Medulla oblongata (tissue), 1 donor: ENCODE measurements at regions not wholly inside any gene's neighbourhood (a gene's known extent, or its start where the extent isn't known, plus 50 kb on each side); places are given as distances from the start of the nearest gene placed in this dataset.

Experiments used
- DNase-seq: peaks from one replicate; pipeline ENCODE4 v3.0.0-alpha.2; 2015; ENCODE audit errors: extremely low spot score

DNA sequence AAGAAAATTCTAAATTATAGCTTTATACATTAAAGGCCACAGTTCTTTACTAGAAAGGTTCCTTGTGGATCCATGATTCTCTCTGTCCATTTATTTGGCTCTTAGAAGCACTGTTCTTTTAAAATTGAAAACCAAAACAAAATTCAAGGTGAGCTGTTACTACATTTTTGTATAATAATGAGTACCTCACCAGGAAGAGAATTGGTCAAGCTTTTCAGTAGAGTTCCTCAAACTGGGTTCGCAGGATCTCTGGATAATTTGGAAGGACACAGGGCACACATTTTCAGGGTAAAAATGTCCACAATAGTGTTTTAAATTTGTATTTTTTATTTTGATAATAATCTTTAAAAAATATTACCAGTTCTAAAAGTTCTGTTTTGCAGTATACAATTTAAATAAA lies 93.0 kb downstream of the PPP1R3A start:
- DNase-seq, result no peak

DNA sequence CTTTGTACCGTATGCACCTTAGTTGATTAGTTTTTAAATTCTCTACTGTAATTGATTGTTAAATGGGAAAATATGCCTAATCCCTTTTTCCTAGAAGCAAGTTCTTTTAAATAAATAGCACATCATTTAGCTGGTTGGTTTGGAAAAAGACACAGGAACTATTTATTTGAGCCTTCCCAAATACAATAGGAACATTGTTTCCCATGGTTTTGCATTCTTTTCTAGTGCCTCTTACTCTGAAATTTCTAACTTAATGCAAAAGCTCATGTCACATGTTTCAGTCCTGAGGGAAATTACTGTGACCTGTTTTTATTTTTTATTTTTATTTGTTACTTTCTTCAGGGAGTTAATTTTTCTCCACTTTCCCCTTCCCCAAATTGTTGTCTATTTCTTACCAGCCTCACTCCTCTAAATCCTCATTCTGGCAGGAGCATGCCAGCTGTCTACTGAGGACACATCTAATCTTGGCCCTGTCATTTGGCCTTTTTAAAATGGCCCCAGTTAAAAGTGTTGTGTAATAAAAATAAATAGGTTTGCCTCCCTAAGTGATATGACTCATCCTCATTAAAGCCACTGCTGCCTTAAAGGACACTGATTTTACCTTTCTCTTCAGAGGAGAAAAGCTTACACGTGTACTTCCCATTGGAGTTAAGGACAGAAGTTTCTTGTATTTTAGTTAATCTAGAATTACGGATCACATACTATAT lies 94.5 kb downstream of the PPP1R3A start:
- peak; percentile 13 for DNase-seq

DNA sequence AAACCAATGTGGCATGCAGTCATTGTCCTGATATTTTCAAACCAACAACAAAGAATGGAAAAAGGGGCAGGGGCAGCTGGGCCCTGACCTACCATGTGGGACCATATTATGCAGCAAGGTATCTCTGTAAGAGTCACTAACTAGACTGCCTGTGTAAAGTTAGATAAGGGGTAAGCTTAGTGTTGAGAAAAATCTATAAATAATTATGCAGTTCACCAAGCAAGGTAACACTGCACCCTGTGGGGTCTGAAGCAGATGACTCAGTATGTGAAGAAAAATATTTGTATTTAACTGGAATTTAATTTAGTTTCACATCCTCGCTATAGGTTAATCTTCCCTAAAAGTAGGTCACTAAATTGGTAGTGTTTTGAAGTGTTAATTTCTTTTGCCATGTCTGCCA lies 99.3 kb downstream of the PPP1R3A start:
- no peak for DNase-seq

DNA sequence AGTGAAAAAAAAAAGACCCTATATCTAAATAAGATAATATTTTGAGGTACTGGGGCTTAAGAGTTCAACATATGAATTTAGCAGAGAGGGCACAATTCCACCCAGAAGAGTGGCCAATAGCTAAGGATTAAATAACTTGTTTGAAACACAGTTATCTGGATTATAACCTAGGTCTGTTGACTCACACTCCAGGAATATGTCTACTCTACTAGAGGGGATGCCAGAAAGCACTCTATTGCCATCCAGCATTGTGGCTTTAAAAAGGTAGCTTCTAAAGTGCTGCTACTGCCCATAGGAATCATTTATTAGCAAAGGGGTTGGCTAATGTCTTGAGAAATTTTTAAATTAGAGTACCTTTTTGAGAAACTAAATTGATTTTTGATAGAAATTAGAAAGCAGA lies 102.2 kb downstream of the PPP1R3A start:
- DNase-seq, result no peak

DNA sequence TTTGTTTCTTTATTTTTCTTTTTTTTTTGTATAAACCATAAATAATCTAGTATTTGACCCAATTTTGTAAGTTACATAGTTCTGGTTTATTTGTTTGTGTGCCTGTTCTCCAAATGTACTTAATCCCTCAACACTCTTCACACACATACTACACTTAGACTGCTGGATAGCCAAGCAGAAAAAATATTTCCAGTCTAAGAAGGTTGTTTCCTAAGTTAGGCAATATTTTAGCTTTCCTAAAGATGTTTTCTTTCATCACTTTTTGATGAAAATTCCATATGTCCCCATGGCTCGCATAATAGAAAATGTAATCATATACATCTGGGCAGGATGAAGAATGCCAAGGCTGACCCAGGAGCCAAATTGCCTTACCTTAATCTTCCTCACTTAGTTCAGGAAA lies 105.3 kb downstream of the PPP1R3A start:
- no peak for DNase-seq

DNA sequence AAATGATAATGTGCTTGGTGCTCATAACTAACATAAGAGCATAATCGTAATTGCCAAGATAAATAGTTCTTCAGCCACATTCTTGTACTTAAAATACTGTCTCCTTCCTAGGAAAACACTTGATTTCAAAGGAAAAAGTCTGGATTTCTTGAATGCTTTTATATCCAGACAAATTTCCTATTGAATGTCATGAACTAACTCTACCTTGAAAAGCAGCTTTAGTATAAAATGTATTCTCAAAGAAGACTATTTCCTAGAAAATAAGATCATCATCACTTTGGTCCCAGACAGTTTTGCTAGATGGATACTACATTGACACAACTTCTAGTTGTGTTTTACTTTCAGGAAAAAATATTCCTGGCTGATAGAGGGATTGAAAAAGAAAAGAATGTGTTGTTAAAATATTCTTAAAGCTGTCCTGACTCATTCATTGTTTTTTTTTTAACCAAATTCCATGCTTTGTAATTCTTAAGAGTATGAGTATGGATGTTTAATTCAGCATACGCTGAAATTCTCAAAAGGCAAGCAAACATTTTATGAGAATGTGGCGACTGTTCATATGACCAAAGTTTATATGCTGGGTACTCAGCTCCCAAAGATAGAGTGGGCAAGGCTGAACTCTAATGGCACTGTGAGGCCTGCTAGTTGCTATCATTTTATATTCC lies 106.1 kb downstream of the PPP1R3A start:
- DNase-seq, result no peak

DNA sequence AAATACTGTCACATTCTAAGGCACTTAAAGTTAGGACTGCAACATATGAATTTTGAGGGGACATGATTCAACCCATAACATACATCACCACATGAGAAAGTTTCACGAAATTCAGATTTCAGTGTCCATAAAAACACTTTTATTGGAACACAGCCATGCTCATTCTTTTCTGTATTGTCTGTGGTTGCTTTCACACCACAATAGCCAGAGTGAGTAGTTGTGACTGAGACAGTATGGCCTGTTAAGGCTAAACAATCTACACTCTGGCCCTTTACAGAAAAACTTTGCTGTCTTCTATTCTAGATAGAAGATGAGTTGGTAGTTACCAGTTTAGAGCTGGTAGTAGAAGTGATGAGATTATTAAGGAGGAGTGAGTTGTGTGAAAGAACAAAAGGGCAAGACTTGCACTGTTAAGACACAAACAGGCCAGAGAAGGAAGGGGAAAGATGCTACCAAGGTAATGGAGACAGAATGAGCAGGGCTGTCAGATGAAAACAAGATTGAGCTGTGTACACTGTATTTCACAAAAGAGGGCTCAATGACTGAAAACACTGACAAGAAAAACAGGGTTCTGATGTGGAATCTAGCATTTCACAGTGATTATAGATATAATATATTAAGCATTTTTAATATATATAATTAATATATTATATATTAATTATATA lies 108.6 kb downstream of the PPP1R3A start:
- DNase-seq, result no peak

DNA sequence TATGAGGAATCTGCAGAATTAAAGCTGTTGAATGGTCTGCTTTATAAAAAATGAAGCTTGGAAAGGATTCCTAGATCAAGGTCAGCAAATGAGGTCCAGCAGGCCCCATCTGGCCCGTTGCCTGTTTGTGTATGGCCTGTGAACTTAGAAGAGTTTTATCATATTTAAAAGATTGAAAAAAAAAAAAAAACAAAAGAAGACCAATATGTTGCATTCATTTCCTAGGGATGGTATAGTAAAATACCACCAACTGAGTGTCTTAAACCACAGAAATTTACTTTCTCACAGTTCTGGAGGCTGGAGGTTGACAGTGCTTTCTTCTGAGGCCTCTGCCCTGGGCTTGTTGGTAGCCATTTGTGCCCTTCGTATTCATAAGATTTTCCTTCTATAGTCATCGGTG lies 109.2 kb downstream of the PPP1R3A start:
- no peak for DNase-seq

DNA sequence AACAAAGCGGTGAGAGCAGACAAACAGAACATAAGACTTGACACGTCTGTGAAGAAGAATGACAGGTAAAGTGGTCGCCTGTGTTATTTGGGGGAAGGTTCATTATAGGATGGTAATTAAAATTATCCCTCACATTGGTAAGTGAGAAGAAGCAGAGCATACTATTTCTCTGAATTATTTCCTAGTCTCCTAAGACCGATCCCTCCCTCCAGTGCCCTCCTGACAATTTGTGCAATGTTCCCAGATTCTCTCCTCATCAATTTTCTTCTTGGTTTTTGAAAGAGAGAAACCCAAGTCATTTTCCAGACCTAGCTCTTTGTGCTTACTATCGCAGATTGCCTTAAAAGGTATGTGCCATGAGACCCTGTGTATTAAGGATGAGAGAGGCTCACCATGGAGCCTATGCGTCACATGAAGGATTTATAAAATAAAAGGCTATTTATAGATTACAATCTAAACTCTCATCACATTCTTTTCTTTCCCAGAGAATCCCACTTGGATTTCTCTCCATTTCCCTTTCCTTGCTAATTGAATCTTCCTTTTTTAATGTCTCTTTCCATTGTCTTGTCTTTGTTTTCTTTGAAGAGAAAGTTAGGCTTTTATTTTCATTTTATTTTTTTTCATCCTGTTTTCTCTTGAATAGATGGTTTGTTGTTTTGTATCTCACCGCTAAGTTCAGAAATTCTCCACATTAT lies 112.0 kb downstream of the PPP1R3A start:
- DNase-seq, result no peak

DNA sequence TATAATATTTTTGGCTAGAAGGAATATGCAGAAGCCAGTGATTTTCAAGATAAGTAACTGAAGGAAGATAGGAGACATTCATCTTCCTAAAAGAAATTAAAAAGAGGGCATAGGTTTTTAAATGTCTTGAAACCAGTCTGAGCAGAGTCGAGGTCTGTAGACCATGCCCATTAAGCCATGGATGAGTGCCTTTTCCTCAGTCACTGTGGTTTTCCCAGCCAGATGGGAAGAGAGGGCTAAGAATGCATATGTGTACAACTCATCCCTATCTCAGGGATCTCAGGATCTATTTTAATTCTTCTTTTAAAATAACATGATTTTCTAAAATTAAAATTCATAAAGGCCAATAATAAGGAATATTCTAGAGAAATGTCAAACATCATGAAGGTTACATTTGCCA lies 112.8 kb downstream of the PPP1R3A start:
- DNase-seq, result no peak

DNA sequence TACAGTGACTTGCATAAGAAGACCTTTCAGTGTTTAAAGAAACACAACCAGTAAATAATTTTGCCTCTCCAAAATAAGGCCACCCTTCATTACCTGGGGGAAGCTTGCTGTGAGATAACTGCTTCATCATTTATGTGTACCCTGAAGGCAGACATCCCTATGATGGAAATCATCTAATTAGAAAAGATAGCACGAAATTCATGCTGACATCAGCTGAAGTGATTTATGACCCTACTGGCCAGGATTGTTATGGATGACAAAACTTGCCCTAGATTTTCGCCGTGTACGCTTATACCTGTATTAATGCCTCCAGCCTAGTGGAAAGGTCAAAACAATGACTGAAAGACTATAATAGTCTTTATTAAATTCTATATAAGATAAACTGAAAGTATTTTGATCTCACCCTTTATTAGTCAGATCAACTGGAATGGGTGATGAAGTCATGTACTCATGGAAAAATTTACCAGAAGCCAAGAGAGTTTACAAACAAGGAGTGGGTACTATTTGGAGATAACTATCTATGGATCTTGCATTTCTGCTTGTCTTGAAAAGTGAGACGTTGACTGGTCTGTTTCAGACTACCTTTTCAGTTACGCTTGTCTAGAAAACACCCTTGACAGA lies 114.2 kb downstream of the PPP1R3A start:
- no peak for DNase-seq

DNA sequence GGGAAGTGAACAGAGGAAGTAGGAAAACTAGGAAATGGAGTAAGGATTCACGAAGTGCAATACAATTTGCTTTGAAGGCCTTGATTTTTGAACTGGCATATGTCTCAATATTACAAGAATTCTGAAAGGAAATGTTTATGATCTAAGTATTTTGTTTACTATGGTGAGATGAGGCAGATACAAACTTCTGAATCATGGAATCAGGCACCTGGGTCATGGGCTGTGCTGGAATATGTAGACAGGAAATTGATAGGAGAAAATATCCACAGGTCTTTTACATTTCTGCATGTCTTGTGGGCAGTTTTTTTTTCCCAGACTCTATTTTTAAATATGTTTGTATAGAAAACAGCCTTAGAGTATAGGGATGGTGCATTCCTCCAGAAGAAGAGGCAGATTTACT lies 117.1 kb downstream of the PPP1R3A start:
- DNase-seq, result no peak

DNA sequence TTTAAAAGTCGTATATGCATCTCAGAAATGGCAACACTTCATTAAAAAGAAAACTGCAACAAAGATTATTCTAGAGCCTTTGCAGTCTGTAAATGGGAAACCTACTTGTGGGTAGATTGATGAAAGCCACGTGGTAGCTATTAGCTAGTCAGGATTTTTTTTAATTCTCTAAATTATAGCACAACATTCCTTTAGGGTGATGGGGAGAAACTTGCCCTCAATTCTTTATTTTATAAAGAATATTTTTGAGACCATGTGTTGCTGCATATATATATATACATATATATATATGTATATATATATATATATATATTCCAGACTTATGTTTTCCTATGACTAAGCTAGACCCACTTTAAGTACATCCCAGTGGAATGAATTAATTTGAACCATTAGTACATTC lies 118.0 kb downstream of the PPP1R3A start:
- no peak for DNase-seq

DNA sequence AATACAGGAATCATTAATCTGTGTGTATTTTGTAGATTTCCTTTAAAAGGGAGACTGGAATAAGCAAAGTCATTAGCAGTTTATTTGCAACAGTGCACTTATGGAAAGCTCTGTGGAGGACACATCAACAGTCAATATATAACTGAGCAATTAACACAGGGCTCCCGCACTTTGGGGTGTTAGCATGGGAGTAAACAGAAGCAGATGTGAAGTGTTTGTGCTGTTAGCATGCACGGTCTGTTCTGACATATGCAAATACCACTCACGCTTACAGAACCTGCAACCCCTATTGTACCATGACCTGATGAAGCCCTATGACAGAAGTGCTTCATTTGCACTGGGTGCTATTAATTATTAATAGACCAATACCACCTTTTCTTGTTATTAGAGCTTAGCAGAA lies 118.9 kb downstream of the PPP1R3A start:
- DNase-seq, result no peak

DNA sequence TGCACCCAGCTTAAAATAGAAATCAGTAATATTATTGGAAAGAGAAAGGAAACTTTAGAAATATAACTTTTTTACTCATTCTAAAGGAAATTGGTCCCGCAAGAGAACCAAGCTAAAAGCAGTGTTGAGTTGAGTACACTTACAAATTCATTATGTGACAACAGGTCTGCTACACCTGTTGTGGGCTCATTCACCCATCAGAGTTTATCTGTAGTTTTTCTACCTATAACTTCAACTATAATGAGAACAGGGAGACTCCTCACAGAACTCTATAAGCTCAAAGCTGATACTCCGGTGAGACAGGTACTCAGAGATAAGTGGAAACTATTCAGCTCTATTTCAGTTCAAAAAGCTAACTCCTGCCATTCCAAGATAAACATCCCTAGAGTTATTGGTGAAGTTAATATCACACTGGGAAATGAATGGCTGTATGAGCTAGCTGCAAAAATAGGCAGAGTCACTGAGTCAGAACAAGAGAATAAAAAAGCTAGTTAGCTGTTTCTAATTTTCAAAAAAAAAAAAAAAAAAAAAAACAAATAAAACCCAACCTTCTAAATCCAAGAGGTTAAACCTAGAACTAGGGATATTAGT lies 121.3 kb downstream of the PPP1R3A start:
- DNase-seq, result no peak

DNA sequence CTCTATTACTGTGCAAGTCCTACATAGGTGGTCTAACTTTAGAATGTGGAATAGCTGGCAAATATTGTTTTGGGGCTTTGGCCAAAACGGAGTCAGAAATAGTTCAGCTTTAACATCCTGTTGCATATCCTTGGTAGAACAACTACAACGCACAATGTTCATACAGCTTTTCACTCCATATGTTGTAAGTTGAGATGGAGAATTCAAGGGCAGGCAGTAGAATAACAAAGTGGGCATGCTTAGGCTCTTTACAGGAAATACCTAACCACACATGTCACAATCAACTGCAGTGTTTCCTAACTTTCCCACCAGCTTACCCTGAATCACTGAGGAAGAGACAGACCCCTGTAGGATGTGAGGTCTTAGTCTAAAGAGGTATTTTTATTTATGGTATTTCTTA lies 122.3 kb downstream of the PPP1R3A start:
- DNase-seq, result no peak

DNA sequence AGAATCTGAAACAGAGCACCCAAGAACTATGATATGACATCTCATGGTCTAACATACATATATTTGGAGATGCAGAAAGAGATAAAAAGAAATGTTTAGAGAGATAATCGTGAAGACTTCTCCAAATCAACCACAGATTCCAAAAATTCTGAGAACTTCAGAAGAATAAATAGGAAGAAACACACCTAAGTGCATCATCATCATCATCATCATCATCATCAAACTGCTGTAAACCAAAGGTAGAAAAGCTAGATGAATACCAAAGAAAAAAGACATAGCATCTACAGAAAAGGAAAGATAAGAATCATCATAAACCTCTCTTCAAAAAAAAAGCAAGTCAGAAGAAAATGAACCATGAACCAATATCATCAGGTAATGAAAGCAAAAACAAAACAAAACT lies 124.2 kb downstream of the PPP1R3A start:
- no peak for DNase-seq

DNA sequence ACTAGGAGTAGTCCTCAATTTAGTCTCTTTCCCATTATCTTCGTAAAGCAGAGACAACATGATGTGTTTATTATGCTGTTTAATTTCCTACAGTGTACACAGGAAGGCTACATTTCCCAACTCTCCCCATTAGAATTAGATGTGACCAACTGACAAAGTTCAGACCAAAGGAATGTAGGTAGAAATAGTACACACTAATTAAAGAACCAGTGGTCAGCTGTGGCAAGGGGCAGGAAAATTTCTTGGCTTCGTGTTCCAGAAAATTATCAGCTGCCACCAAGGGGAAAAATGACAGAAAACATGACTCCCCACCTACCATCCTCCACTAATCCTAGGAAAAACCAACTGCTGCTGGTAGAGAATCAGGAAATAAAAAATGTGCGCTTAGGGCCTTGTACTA lies 125.6 kb downstream of the PPP1R3A start:
- no peak for DNase-seq

DNA sequence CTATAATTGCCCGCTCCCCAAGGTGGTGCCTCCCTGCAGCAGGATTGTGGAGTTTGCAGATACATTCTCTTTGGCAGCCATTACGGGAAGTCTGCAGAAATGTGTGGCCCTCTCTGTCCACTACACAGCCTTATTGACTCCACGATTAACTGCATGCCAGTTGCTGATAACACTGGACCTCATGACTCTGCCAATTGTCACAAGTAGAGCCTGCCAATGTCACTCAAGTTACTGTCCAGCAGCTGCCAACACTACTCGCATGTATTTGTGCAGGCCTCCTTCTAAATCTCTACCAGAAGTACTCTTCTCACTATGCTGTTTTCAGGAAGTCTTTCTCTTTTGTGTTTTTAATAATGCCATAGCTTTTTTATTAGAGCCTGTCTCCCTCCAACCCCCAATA lies 128.8 kb downstream of the PPP1R3A start:
- no peak for DNase-seq

DNA sequence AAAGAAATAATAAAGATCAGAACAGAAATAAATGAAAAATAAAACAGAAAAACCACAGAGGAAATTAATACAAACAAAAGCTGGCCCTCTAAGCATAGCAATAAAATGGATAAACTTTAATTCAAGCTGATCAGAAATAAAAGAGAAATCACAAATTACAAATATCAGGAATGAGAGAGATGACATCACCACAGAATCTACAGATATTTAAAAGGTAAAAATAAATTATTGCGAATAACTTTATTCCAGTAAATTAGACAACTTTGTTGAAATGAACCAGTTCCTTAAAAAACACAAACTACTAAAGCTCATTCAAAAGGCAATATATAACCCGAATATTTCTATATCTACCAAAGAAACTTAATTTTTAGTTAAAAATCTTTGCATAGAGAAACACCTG lies 131.7 kb downstream of the PPP1R3A start:
- no peak for DNase-seq

DNA sequence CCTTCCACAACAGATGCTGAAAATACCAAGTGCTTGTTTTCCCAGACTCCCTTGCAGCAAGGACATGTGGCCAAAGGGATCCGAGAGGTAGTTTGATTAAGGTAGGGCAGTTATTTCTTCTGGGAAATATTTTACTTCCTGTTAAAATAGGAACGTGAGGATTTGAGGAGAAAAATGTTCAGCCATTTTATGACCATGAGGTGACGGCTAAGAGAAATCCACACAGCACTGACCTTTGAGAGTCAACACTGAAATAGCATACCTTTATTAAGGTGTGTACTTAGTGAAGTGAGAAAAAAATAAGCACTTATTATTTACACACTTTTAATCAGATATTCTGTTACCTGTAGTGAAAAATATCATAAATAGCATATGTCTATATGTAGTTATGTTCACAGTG lies 133.9 kb downstream of the PPP1R3A start:
- DNase-seq, result no peak

DNA sequence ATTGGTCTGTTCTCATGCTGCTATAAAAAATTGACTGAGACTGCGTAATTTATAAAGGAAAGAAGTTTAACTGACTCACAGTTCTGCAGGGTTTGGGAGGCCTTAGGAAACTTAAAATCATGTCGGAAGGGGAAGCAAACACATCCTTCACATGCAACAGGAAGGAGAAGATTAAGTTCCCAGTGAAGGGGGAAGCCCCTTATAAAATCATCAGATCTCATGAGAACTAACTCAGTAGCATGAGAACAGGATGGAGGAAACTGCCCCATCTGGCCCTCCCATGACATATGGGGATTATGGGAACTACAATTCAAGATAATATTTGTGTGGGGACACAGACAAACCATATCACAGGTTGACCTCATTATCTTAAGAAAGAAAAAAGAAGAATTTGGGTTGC lies 134.5 kb downstream of the PPP1R3A start:
- DNase-seq, result no peak
